ENCODE measurements at regions not wholly inside any gene's neighbourhood (a gene's known extent, or its start where the extent isn't known, plus 50 kb on each side); places are given as distances from the start of the nearest gene placed in this dataset.

DNA sequence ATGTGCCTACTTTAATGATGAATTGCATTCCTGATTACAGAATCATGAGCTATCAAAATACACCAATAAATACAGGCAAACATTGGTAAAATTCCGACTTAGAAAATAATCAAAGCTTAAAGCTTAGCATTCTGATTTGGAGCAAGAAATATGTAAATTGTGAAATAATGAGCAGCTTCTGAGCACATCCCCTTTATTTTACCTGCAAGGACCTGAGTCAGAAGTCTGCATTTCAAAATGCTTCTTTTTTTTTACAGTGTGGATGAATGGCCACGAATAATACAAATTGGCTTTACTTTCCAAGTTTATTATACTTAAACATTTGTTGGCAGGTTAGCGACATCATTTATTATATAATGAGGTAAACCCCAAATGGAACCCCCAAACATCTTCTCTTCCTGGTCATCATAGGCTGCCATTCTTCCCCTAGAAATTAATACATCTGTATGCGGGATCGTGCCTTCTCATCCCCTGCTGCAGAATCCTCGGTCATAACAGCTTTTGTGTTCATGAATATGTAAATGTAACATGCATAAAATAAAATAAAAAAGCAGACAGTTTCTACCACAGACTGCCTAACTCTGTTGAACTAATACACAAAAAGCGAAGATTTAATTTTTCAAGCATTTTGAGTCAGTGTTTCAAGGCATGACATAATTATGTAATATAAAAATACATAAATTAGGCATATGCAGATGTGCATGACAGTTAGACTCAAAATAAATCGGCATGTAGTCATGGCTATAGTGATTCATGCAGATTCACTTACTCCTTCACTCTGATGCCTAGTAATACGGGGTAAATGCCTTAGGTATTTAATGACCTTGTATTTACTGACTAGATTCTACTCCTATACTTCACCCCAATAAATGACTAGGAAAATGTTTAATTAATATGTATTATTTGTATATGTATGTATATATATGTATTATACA, 339.7 kb downstream of the USP25 start:
- TF ChIP-seq FOXP2 (optimal IDR thresholded peaks at IDR 0.05; ENCODE audit: control extremely low read depth, extremely low read length, insufficient read depth) = no peak
- TF ChIP-seq POLR2AphosphoS5 (IDR thresholded peaks at IDR 0.05; ENCODE audit: borderline replicate concordance, low read depth, low read length) = no peak

All from SK-N-MC (cell line).